Astrocyte (in vitro differentiated cells and primary cell): ENCODE measurements at regions not wholly inside any gene's neighbourhood (a gene's known extent, or its start where the extent isn't known, plus 50 kb on each side); places are given as distances from the start of the nearest gene placed in this dataset.
"Not testable (repeated sequence)": the region's sequence is repeated elsewhere in the genome, so short reads cannot be mapped to it uniquely, and the experiment has no call there.

Source experiments
- CTCF ChIP-seq: IDR thresholded peaks from 2 replicates; pipeline ENCODE4 v1.5.1; 2011; ENCODE audit warnings: low read depth, mild to moderate bottlenecking, inconsistent platforms, low read length, moderate library complexity; ENCODE audit not compliant: insufficient read depth
- EZH2 ChIP-seq: IDR thresholded peaks from 2 replicates; pipeline ENCODE4 v1.6.1; 2012; ENCODE audit warnings: mild to moderate bottlenecking, low read length, inconsistent platforms; ENCODE audit not compliant: insufficient read depth

- not testable (repeated sequence) for TF ChIP-seq CTCF, EZH2
These were observed 99.5 kb upstream of the PPM1J start for GRCh38 chr1:112814645-112815044.
